Panc1 (cell line): ENCODE measurements at regions not wholly inside any gene's neighbourhood (a gene's known extent, or its start where the extent isn't known, plus 50 kb on each side); places are given as distances from the start of the nearest gene placed in this dataset.

ENCODE experiments used
- ATAC-seq: fragments of 200-7000 bp; cut with Tn5 transposase; 2 replicates; pipeline ENCODE4 v1.9.1; 2020; ENCODE audit warnings: mild to moderate bottlenecking, moderate library complexity
- BruUV-seq: library from RNA; stranded (reverse); fragments of 400-500 nt; replicated peaks from 2 replicates; lab custom pipeline; 2021; lab: Mats Ljungman, UMichigan
- CTCF ChIA-PET: fragments of 300-600 bp; sonication (Branson Sonifier 250); formaldehyde crosslinking; loops from one replicate; lab custom pipeline; 2022; ENCODE audit warnings: antibody characterized with exemption; lab: Charles Lee
- POLR2A ChIA-PET: fragments of 300-600 bp; sonication (Branson Sonifier 250); formaldehyde crosslinking; loops from one replicate; lab custom pipeline; 2022; ENCODE audit warnings: antibody characterized with exemption; lab: Charles Lee
- DNase-seq: peaks from one replicate; pipeline ENCODE4 v3.0.0-alpha.2; 2010; ENCODE audit warnings: low read depth, low spot score
- H3K27ac ChIP-seq: 2 replicates; pipeline ENCODE4 v1.5.1; 2011; ENCODE audit warnings: mild to moderate bottlenecking, low read length, inconsistent platforms
- H3K27me3 ChIP-seq: fragments of 200-500 bp; sonication (Bioruptor generic); 2 replicates; pipeline ENCODE4 v1.6.0; 2014; ENCODE audit warnings: low read length, inconsistent platforms; ENCODE audit not compliant: control insufficient read depth, insufficient read depth
- H3K36me3 ChIP-seq: fragments of 200-500 bp; sonication (Bioruptor generic); 2 replicates; pipeline ENCODE4 v1.5.1; 2014; ENCODE audit warnings: inconsistent platforms, mild to moderate bottlenecking, low read length, moderate library complexity; ENCODE audit not compliant: control insufficient read depth, insufficient read depth
- H3K4me1 ChIP-seq: 2 replicates; pipeline ENCODE4 v1.5.1; 2011; ENCODE audit warnings: inconsistent platforms, mild to moderate bottlenecking, low read length, moderate library complexity; ENCODE audit not compliant: control insufficient read depth, insufficient read depth
- H3K4me3 ChIP-seq, 2 experiments: 2 replicates each; pipeline ENCODE4 v1.5.1; 2011 to 2012; ENCODE audit warnings: low read depth in 2 of 2, low read length in 2 of 2, mild to moderate bottlenecking in 2 of 2, inconsistent platforms in 1 of 2, moderate library complexity in 1 of 2
- H3K9me3 ChIP-seq: fragments of 200-500 bp; sonication (Bioruptor generic); 2 replicates; pipeline ENCODE4 v1.5.1; 2014; ENCODE audit warnings: low read depth, mild to moderate bottlenecking, inconsistent platforms, low read length, moderate library complexity; ENCODE audit not compliant: control insufficient read depth, insufficient read depth
- POLR2AphosphoS5 ChIP-seq: IDR thresholded peaks from 2 replicates; pipeline ENCODE4 v1.6.1; 2012; ENCODE audit warnings: mild to moderate bottlenecking, low read depth, low read length, moderate library complexity
- SIN3A ChIP-seq: IDR thresholded peaks from 2 replicates; pipeline ENCODE4 v1.6.1; 2012; ENCODE audit warnings: low read depth, mild to moderate bottlenecking, low read length, moderate library complexity, borderline replicate concordance; ENCODE audit not compliant: insufficient read depth
- TCF7L2 ChIP-seq: IDR thresholded peaks from 2 replicates; pipeline ENCODE4 v1.6.1; 2011; ENCODE audit warnings: mild to moderate bottlenecking, low read depth, low read length, inconsistent platforms
- in situ Hi-C: cut with HindIII; loops from 2 replicates; pipeline ENCODE4 v1.10.0; 2016; ENCODE audit warnings: low sequenced_read_pairs, low pct_unique_long_range_greater_than_20kb
- intact Hi-C: fragments of 100-400 bp; cut with micrococcal nuclease; formaldehyde crosslinking; loops from one replicate; pipeline ENCODE4 v1.10.0; 2022; ENCODE audit not compliant: unreplicated experiment
- TF ChIP-seq, protein P1 (sequence below), 2 experiments: IDR thresholded peaks; 2 replicates each; pipeline ENCODE4 v1.6.1; 2011 to 2012; ENCODE audit warnings: low read depth in 2 of 2, control low read depth in 1 of 2, low read length in 1 of 2, mild to moderate bottlenecking in 1 of 2, moderate library complexity in 1 of 2; ENCODE audit not compliant: insufficient read depth in 1 of 2
- TF ChIP-seq, protein P2 (sequence below): fragments of 450-650 bp; IDR thresholded peaks from 2 replicates; pipeline ENCODE4 v1.5.1; 2017; ENCODE audit warnings: mild to moderate bottlenecking

DNA sequence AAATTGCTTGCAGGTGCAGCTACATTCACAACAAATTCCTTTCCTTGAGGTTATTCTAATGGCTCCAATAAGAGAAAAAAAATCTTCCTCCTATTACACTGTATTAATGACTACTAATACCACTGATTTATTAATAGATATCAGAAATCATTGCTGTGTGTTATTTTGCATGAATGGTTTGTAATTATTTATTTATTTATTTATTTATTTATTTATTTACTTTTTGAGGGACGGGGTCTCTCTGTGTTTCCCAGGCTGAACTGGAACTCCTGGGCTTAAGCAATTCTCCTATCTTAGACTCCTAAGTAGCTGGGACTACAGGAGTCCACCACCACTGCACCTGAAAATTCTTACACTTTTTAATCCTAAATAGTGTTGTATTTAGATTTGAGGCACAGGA is 390.4 kb downstream of the SI start:
- DNase-seq (no peak), ATAC-seq (no peak)
- POLR2A ChIA-PET: no interaction called here
- no peaks in the 10 kb centered on the region for H3K27me3 ChIP-seq
- H3K36me3 ChIP-seq: no peaks in the 10 kb centered on the region
- no peak overlapping the region for H3K27ac ChIP-seq
- intact Hi-C loops (no loop called here), in situ Hi-C loops (no loop called here)
- no peak overlapping the region for H3K4me3 ChIP-seq
- H3K4me1 ChIP-seq: no peaks in the 10 kb centered on the region
- H3K9me3 ChIP-seq: no peaks in the 10 kb centered on the region
- CTCF ChIA-PET: no interaction called here
- no TSS peak for BruUV-seq
- TF ChIP-seq SIN3A (no peak), TCF7L2 (no peak), POLR2AphosphoS5 (no peak)
- TF ChIP-seq, protein P1, sequence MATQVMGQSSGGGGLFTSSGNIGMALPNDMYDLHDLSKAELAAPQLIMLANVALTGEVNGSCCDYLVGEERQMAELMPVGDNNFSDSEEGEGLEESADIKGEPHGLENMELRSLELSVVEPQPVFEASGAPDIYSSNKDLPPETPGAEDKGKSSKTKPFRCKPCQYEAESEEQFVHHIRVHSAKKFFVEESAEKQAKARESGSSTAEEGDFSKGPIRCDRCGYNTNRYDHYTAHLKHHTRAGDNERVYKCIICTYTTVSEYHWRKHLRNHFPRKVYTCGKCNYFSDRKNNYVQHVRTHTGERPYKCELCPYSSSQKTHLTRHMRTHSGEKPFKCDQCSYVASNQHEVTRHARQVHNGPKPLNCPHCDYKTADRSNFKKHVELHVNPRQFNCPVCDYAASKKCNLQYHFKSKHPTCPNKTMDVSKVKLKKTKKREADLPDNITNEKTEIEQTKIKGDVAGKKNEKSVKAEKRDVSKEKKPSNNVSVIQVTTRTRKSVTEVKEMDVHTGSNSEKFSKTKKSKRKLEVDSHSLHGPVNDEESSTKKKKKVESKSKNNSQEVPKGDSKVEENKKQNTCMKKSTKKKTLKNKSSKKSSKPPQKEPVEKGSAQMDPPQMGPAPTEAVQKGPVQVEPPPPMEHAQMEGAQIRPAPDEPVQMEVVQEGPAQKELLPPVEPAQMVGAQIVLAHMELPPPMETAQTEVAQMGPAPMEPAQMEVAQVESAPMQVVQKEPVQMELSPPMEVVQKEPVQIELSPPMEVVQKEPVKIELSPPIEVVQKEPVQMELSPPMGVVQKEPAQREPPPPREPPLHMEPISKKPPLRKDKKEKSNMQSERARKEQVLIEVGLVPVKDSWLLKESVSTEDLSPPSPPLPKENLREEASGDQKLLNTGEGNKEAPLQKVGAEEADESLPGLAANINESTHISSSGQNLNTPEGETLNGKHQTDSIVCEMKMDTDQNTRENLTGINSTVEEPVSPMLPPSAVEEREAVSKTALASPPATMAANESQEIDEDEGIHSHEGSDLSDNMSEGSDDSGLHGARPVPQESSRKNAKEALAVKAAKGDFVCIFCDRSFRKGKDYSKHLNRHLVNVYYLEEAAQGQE (IDR thresholded peaks at IDR 0.05; ENCODE audit: insufficient read depth in 1 of 2, low read depth in 2 of 2, low read length in 1 of 2): no peak
- TF ChIP-seq, protein P2, sequence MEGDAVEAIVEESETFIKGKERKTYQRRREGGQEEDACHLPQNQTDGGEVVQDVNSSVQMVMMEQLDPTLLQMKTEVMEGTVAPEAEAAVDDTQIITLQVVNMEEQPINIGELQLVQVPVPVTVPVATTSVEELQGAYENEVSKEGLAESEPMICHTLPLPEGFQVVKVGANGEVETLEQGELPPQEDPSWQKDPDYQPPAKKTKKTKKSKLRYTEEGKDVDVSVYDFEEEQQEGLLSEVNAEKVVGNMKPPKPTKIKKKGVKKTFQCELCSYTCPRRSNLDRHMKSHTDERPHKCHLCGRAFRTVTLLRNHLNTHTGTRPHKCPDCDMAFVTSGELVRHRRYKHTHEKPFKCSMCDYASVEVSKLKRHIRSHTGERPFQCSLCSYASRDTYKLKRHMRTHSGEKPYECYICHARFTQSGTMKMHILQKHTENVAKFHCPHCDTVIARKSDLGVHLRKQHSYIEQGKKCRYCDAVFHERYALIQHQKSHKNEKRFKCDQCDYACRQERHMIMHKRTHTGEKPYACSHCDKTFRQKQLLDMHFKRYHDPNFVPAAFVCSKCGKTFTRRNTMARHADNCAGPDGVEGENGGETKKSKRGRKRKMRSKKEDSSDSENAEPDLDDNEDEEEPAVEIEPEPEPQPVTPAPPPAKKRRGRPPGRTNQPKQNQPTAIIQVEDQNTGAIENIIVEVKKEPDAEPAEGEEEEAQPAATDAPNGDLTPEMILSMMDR: no peak

DNA sequence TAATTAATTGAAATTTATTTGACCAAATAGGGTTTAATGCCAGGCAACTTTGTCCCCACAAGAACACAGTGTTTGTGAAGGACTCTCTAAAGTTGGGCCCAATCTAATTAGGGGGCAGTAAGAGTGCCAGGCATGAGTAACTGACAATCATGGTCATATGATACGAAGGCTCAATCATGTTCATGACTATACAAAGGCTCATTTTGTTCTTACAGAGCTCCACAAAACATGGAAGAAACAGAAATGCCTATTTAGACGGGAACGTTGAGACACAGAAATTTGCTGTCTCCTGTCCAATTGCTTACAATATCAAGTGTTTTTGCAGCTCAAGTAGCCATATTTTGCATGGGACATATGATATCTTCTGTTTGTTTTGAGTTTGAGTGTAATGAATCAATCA is 391.1 kb downstream of the SI start:
- ATAC-seq (no peak), DNase-seq (no peak)
- BruUV-seq: no TSS peak
- Histone ChIP-seq H3K27me3 (no peaks in the 10 kb centered on the region), H3K36me3 (no peaks in the 10 kb centered on the region), H3K4me1 (no peaks in the 10 kb centered on the region), H3K4me3 (no peak overlapping the region), H3K9me3 (no peaks in the 10 kb centered on the region), H3K27ac (no peak overlapping the region)
- in situ Hi-C loops: no loop called here
- ChIA-PET POLR2A (no interaction called here), CTCF (no interaction called here)
- TF ChIP-seq, protein P2: no peak
- TF ChIP-seq TCF7L2 (no peak), POLR2AphosphoS5 (no peak)
- intact Hi-C loops: no loop called here
